ENCODE measurements at regions not wholly inside any gene's neighbourhood (a gene's known extent, or its start where the extent isn't known, plus 50 kb on each side); places are given as distances from the start of the nearest gene placed in this dataset.
A peak's percentile ranks its signal among the peaks of the same experiment; 100 is the strongest.

DNA sequence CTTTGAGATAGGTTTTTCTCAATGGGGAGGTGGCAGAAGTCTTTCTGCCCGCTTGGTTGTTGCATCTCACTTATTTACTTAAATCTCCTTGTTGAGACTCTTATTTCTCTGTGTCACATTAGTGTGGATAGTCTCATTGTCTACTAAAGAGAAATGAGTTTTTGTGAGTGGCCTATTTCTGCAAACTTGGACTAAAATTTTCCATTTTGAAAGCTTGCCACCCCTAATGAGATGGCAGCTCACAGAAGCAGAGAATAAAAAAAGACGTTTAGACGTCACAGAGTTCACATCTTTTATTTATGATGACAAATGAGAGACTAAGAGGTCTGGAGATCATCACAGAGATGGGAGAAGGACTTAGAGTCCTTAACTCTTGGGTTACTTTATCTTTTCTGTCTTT, 262.7 kb upstream of the PHYHIPL start:
- DNase-seq (ENCODE audit: low read depth), result no peak
- TF ChIP-seq, protein P1, sequence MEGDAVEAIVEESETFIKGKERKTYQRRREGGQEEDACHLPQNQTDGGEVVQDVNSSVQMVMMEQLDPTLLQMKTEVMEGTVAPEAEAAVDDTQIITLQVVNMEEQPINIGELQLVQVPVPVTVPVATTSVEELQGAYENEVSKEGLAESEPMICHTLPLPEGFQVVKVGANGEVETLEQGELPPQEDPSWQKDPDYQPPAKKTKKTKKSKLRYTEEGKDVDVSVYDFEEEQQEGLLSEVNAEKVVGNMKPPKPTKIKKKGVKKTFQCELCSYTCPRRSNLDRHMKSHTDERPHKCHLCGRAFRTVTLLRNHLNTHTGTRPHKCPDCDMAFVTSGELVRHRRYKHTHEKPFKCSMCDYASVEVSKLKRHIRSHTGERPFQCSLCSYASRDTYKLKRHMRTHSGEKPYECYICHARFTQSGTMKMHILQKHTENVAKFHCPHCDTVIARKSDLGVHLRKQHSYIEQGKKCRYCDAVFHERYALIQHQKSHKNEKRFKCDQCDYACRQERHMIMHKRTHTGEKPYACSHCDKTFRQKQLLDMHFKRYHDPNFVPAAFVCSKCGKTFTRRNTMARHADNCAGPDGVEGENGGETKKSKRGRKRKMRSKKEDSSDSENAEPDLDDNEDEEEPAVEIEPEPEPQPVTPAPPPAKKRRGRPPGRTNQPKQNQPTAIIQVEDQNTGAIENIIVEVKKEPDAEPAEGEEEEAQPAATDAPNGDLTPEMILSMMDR (IDR thresholded peaks at IDR 0.05; ENCODE audit: low read length, missing control alignments), result no peak
- H3K4me3 ChIP-seq (replicated peaks; ENCODE audit: low read depth, low read length), result no peak overlapping the region

DNA sequence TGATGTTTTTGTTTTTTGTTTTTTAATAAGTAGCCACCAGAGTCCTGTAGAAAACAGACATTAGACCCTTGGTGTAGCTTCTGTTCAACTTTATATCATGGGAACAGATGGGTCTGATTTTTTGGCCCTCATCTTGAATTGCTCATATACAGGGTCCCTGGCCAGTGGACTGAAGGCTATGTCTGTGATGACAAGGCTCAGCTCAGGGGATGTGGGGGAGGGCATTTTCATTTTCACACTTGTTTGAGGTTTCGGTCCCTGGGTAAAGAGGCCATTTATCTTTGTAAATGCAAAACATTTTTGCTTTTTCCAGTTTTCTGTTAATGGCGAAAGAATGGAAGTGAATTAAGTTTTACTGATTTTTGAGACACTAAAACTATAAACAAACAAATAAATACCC, 257.6 kb upstream of the PHYHIPL start:
- H3K4me3 ChIP-seq (replicated peaks; ENCODE audit: low read depth, low read length), result no peak overlapping the region
- DNase-seq (ENCODE audit: low read depth), result no peak
- TF ChIP-seq, protein P1 (IDR thresholded peaks at IDR 0.05; ENCODE audit: low read length, missing control alignments), result no peak

DNA sequence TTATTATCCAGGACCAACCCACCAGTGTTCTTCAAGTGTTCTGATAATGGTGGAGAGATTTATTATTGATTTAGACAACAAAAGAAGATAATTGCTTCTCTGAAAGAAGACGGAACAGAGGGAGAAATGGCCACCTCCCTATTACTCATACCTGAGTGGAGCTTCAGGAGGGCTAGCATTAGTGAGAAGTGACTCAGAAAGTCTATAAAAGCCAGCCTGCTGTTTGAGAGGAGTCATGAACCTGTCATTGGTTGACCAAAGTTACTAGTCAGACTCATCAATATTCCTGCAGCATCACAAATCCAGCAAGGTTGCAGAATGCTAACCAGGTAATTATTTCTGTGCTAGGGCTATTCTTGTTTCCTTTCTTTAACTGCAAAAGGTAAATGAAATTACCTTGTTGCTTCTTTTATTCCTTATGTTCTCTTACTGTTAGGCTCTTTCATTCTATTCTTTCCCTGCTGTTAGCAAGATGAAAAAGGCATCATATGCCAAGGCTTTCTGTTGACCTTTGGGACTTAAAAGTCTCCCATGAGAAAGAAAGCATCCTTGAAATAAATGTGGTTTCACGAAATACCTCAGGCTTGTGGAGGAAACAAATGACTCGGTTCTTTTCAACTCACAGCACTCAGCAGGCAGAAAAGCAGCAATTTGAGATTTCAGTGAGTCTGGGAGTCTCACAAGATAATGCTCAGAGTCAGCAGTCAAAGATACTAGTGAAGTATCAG, 256.4 kb upstream of the PHYHIPL start:
- H3K4me3 ChIP-seq (replicated peaks; ENCODE audit: low read depth, low read length), result no peak overlapping the region
- DNase-seq (ENCODE audit: low read depth), result peak; percentile 65
- TF ChIP-seq, protein P1 (IDR thresholded peaks at IDR 0.05; ENCODE audit: low read length, missing control alignments), result no peak

DNA sequence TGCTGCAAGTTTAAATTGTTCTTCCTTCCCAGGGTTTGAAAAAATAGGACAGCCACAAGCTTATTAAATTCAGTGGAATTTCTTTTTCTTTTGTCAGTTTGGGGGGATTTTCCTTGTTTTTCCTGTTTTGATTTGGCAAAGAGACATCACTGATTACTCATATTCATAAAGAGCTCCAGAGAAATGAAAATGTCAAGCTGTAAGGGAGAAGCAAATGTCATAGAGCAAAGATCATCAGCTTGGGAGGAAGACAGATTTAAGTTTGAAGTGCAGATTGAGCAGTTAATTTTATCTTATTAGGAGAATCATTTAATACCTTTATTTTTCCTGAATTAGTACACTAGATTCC, 255.8 kb upstream of the PHYHIPL start:
- TF ChIP-seq, protein P1 (IDR thresholded peaks at IDR 0.05; ENCODE audit: low read length, missing control alignments), result no peak
- no peak overlapping the region for H3K4me3 ChIP-seq (replicated peaks; ENCODE audit: low read depth, low read length)
- no peak for DNase-seq (ENCODE audit: low read depth)

DNA sequence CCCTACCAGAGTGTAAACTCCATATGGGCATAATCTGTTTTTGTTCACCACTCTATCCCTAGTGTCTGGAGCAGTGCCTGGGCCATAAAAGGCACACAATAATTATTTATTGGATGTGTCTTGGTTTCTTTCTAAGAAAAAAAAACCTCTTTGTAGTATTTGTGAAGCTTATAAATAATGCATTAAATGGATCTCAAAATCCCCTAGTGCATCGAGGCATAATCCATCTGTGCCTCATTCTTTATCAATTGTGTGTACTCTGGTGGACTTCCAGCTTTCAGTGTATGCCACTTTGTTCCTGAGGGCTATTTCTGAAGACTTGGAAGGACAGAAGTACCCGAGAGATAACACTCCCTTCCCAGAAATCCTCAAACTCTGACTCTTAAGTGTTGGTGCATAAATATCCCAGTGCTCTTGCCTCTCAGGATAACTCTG, 255.0 kb upstream of the PHYHIPL start:
- H3K4me3 ChIP-seq (replicated peaks; ENCODE audit: low read depth, low read length), result no peak overlapping the region
- TF ChIP-seq, protein P1 (IDR thresholded peaks at IDR 0.05; ENCODE audit: low read length, missing control alignments), result no peak
- DNase-seq (ENCODE audit: low read depth), result no peak

DNA sequence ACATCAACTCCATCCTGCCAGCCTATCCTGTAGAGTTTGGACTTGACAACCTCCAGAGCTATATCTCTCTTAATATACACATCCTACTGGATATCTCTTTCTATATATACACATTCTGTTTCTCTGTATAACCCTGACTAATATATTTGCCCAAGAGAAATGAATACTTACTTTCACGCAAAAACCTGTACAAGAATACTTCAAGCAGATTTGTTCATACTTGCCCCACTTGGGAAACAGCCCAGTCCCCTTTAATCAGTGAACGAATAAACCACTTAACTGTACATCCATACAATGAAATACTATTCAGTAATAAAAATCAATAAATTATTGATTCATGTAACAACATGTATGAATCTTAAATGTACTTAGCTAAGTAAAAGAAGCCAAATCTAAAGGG, 251.1 kb upstream of the PHYHIPL start:
- TF ChIP-seq, protein P1 (IDR thresholded peaks at IDR 0.05; ENCODE audit: low read length, missing control alignments), result no peak
- H3K4me3 ChIP-seq (replicated peaks; ENCODE audit: low read depth, low read length), result no peak overlapping the region
- DNase-seq (ENCODE audit: low read depth), result no peak

DNA sequence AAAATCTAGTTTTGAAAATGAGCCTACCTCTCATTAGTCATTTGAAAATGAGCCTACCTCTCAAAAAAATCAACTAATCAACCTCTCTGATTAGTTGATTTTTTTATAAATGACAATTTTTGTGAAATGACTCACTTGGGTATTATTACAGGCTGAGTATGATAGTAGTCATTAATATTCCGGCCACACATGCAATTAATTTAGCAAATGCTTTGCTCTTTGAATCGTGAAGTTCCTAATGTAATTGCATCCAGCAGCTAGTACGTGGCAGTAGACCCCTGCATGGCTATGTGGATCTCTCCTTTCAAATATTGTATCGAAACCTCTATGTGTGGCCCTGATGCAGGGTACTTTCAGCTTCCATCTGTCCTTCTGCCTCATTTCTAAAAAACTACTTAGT, 245.9 kb upstream of the PHYHIPL start:
- H3K4me3 ChIP-seq (replicated peaks; ENCODE audit: low read depth, low read length), result no peak overlapping the region
- TF ChIP-seq, protein P1 (IDR thresholded peaks at IDR 0.05; ENCODE audit: low read length, missing control alignments), result no peak
- no peak for DNase-seq (ENCODE audit: low read depth)

All from fibroblast of pulmonary artery (primary cell).